ENCODE measurements at regions not wholly inside any gene's neighbourhood (a gene's known extent, or its start where the extent isn't known, plus 50 kb on each side); places are given as distances from the start of the nearest gene placed in this dataset.
"Not testable (repeated sequence)": the region's sequence is repeated elsewhere in the genome, so short reads cannot be mapped to it uniquely, and the experiment has no call there.

DNA sequence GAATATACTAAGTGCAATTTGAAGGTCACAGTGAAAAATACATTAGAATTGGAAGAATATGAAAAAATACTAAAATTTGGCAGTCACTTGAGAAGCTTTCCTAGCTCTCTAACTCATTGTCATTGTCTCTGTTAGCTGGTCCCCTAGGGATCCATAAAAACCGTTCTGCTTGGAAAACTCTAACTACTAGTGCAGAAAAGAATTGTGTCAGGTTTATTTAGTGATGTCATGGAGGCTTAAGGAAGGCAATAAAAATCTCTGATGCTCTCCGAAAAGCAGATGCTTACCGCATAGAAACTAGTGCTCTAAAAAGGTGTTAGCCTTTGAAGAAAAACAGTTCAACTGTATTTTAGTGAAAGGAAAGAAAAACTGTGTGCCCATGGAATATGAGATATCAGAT is 150.1 kb upstream of the DLGAP1 start:
- DNase-seq: no peak

DNA sequence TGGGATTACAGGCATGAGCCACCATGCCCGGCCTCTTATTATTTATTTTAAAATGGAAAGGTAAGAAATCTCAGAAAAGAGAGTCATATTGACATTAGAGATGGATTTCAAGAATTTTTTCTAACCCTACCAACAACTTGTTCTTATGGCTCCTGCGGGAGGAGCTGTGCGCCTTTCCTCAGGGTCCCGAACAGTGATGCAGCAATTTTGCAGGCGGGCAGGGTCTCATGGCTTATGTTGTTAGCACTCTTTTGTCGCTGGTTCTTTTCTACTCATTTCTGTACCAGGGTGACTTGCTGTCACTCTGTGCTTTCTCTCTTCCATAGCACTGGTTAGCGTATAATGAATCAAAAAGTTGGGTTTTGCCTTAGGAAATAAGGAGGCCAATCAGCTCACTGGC is 148.8 kb upstream of the DLGAP1 start:
- DNase-seq: no peak

DNA sequence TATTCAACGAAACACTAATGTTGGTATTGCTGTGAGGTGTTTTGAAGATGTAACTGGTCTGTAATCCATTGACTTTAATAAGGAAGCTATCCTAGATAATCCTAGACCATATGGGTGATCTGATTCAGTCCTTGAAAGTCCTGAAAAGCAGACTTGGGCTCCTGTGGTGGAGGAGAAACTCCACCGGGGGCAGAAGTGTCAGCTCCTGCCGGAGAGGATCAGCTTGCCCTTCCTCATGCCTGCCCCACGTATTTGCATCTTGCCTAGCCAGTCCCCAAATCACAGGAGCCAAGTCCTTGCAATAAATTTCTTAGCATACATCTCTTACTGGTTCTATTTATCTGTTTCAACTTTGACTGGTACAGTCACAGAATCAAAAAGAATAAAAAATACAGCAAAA is 144.2 kb upstream of the DLGAP1 start:
- no peak for DNase-seq

DNA sequence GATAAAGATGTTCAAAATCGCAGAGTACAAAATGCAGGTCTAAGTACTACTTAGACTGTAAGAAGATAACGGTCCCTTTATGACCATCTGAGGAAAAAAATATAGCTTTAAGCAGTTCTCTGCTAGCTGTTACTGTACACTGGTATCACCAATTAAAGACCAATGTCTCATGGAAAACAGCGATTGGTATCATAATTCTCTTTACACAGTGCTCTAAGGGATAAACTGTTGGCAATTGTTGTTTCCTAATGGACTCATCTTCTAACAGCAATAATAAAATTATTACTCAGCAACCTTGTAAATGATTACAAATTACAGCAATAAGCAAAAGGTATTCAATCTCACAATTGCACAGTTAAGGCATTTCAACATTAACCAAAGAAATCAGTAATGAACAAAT is 142.2 kb upstream of the DLGAP1 start:
- DNase-seq: no peak

DNA sequence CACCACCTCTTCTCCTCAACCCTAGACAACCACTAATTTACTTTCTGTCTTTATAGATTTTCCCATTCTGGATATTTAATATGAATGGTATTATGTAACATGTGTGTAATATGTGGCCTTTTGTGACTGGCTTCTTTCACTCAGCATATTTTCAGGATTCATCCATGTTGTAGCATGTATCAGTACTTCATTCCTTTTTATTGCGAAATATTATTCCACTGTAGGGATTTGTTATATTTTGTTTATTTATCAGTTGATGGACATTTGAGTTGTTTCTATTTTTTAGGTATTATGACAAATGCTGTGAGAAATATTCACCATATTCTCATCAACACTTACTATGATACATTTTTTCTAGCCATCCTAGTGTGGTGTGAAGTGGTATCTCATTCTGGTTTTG is 138.8 kb upstream of the DLGAP1 start:
- no peak for DNase-seq

DNA sequence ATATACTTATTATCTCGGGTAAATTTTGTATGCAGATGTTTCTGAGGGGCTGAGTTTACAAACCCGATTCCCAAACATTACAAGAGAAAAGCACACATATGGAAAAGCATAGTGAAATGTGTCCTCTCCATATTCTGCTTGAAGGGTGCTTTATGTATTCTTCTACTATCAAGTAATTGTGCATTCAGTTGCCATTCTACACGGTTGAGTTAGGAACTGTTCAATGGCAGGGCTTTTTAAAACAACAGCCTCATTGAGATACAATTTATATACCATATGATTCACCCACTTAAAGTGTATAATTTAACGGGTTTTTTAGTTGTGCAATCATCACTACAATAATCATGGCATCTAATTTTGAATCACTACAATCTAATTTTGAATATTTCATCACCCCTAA is 138.4 kb upstream of the DLGAP1 start:
- no peak for DNase-seq

DNA sequence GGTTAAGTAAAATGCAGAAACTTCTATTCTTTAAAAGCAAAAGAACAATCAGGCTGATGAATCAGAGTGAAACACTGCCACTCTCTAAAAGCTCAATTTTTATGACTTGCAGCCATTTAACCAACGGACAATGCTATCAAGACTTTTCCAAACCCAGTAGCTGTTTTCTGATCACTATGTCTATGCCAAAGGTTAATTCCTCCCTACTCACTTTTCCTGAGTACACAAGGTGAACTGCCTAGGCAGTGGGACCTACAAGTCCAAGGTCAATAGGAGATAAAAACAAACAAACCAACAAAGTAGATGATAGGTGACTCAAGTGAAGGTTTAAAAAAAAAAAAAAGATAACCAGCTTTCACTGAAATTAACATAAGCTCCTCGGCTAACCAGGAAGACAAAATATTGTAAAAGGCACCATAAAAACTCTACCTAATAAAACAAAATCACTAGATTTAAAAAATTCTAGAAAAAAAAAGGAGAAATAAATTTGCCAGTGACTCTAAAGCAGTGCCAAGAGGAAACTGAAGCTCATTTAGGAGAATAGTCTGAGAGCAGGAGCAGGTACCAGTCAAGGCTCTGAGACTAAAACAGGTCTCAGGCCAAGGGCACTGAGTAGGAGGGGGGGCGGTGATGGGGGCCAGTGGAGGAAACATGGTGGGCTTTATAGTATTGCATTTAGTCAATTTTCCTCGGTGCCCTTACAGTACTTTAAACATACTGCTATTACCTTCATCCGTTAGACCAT is 134.1 kb upstream of the DLGAP1 start:
- DNase-seq: no peak

DNA sequence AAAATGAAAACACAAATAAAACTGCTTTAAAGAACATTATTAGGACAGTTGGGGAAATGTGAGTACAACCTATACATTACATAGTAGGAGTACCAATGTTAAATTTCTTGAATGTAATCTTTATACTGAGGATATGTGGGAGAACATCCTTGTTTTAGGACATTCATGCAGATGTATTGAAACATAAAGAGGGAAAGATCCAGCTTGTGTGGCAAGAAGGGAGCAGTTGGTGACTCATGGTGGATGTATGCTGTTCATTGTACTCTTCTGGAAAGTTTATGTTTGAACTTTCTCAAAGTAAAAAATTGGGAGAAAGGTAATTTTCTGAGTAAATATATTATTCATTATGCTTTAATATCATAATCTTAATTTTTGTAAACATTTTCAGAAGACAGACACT is 132.1 kb upstream of the DLGAP1 start:
- no peak for DNase-seq

DNA sequence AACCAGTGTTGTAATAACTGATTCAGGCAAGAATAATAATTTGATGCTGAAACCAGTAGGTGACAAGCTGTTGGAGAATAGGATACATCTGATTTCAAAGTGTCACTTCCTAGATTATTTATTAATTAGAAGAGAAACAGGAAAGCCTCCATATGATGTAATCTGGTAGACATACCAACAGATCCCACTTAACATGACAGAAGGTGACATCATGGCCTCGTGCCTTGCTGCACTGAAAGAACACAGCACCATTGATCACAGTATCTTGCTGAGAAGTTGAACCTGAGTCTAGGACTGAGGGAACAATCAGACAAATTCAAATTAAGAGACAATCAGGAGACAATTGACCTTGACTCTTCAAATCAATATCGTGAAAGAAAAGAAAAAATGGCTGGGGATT is 131.6 kb upstream of the DLGAP1 start:
- DNase-seq: no peak

DNA sequence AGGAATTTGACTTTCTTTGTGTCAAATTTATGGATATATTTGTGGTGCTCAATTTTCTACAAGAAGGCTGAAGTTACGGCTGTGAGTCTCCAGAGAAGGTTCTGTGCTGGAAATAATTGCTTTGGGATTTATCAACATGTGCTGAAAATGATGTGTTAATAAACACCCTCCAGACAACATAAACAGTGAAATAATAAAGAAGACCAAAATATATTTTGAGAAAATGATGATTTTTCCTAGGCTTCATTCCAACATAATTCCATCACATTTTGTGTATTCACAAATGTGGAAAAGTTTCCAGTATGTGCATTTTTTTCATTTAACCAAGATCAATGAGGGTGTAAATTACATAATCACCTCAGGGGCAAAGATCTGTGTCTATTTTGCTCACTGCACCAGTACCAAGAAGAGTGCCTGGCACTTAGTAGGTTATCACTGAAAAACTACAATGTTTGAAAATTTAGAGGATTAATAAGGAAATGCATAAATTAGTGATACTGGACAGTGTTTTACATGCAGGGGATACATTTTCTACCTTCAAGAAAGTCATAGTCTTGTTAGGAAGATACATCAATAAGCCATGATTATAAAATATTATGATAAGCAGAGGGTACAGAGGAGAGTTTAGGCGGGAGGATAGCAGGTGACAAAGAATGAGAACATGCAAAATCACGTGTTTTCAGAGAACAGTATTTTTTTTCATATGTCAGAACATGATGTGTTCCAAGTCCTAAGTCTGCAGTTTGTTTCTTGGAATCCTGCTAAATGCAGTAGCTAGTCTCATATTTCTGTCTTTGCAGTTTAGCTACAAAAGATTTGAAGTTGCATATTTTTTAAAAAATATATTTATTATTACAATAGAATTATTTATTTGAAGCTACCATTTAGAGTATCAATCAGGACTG is 127.6 kb upstream of the DLGAP1 start:
- DNase-seq: no peak

DNA sequence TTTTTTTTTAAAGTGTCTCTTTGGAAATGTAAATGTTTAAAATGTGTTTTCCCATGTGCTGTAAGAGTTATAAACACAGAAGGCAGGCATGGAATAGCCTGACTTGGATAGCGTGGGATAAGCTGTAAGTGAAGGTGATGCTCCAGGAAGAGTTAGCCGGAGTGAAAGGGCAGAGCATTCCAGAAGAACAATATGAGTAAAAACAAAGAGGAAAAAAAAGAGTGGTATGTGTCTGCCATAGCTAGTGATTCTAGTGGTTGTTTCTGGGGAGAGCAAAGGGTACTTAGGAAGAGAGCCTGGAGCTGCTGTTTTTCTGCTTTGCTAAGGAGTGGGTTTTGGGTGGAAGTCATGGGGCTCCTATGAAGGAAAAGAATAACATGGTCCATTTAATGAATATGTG is 126.9 kb upstream of the DLGAP1 start:
- DNase-seq: no peak

DNA sequence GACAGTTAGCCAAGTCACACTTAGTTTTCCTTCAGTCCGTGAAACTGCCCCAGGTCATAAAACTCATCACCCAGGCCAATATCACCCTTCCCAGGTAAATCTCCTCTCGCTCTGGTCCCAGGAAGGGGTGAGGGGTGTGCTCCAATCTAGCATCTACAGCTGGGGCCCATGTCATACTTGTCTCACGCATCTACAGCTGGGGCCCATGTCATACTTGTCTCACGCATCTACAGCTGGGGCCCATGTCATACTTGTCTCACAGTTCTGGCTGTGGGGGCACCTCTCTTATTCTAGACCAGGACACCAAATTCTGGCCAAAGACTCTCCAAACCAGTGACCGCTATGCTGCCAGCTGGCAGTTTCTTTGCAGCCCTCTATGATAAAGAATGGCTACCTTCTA is 123.3 kb upstream of the DLGAP1 start:
- no peak for DNase-seq

DNA sequence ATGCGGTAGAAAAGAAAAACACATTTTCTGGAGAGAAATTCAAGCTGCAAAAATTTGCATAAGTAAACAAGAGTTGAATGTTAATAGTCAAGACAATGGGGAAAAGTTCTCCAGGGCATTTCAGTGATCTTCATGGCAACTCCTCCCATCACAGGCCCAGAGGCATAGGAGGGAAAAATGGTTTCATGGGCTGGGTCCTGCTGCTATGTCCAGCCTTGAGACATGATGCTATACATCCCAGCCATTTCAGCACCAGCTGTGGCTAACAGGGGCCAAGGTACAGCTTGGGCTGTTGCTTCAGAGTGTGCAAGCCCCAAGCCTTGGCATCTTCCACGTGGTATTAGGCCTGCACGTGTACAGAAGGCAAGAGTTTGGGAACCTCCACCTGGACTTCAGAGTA is 118.6 kb upstream of the DLGAP1 start:
- DNase-seq: no peak

DNA sequence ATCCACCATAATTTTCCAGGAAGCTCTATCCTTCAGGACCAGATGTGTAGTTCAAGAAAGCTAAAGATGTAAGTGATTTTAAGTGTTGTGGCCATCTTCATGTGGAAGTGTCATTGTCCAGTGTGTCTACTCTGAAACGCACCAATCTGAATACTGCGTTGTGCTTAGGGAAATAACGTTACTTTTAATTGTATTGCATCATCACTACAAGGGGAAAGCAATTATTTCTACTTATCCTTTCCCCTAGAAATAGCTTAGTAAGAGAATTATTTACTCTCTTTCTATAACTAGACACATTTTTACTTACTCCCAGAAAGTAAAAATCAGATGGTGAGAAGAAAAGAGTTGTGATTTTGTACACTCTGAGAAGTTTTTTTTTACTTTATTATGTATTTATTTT is 102.4 kb upstream of the DLGAP1 start:
- no peak for DNase-seq

DNA sequence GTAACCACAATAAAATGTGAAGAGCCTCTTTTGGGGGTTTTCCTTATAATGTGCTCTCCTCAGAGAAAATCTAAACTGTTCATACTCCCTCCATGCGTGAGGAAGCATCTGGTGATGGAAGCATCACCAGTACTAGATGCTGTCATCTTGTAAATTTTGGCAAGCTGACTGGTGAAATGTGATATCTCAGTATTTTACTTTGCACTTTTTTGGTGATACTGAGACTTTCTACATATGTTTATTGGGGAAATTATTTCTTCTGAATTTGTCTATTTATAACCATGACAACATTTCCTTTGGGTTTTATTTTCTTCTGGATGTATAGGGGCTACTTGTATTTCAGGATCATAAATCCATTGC is 95.9 kb upstream of the DLGAP1 start:
- DNase-seq: no peak

DNA sequence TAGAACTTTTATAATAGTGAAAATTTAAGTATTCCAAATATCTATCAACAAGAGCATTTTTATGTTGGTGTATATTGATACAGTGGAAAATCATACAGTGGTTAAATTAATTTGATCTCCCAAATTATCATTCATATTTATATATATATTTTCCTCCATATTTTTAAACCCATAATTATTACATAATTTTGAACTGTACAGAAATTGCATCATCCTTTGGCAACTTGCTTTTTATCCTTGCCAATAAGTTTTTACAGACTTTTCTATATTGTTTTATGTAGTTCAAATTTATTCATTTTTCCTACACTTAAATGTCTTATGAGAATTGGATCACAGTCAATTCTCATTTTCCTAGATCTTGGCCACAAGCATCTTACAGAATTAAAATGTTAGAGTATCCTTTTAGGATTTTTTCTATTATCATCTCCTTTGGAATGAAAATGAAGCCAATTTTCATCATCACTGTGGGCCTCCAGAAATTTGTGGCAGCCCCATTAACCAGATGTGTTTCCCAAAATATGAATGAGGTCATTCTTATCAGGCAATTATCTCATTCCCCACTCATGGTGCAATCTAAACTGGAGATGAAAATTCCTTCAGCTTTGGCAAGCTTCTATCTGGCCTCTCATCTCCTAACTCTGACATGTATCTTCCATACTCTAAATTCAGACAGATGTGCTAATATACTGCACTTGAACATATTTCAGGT is 94.2 kb upstream of the DLGAP1 start:
- no peak for DNase-seq

DNA sequence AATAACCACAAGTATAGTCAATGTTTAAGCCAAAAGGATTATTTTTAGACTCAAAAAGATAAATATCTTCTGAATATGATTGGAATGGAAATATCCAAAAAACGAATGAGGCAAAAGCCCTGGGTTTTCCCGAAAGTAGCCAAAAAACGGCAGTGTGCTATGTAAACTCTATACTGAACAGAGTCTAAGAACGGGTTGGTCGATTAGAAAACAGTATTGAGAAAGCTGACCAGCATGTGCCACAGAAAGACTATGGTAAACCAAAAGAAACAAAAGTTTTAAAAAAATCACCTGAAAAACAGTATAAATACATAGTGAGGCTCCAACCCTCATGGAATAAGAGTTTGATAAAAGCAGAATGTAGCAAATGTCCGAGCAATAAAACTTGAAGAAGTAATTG is 92.0 kb upstream of the DLGAP1 start:
- no peak for DNase-seq

DNA sequence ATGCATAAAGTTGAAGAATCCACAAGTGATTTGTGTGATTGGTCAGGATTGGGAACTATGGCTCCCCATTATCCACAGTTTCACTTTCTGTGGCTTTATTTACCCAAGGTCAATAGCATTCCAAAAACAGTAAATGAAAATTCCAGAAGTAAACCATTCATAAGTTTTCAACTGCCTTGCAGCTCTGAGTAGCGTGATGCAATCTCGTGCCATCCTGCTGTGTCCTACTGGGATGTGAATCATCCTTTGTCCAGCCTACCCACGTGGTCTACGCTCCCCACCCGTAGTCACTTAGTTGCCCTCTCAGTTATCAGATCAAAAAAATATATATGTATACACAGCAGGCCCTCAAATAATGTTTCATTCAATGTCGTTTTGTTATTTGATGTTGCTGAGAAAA is 89.0 kb upstream of the DLGAP1 start:
- DNase-seq: no peak

DNA sequence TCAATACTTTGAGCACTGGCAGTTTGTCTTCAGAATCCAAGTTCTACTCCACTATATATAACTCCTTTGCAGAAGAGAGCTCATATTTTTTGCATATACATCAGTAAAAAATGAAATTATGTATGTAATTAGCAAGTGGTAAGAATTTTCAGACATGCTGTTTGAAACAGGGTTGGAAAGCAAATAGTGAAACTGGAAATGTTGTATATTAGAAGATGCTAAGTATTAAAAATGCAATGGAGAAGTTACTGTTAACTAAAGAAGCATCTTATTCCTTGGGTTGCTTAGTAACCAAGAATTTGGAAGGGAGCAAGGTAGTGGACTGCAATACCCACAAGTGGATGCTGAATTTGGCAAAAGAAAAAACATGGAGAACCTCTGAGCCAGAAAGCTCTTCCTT is 88.6 kb upstream of the DLGAP1 start:
- no peak for DNase-seq

DNA sequence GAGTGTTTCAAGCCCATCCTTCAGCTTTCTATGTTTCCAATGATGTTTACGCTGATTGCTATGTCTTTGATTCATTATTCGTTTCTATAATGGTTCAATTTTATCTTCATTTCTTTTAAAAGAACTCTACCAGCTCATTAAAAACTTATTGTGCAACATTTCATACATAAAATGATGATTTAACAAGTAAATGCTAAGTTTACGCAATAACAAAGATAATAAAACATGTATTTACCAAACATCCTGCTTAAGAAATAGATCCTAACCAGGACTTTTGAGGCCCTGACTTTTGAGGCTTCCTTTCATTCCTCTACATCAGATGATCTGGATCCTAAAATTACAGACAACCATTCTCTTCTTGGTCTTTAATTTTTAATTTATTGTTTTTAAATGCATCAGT is 86.5 kb upstream of the DLGAP1 start:
- no peak for DNase-seq

DNA sequence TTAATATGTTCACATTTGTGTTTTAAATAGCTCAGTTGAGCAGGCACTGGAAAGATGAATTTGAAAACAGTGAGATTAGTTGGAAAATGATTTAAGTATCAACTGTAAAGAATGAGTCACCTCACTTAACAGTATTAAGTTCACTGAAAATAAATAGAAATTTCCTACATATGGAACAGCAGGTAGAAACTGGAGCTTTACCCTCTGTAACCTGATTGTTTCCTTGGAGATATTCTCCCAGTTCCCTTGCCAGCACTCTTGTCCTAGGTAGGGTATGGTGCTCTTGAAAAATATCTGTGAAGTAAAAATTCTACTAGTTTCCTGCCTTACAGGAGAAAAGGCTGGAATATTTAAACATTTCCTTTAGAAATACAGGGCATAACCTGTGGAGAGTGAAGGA is 81.3 kb upstream of the DLGAP1 start:
- DNase-seq: no peak

DNA sequence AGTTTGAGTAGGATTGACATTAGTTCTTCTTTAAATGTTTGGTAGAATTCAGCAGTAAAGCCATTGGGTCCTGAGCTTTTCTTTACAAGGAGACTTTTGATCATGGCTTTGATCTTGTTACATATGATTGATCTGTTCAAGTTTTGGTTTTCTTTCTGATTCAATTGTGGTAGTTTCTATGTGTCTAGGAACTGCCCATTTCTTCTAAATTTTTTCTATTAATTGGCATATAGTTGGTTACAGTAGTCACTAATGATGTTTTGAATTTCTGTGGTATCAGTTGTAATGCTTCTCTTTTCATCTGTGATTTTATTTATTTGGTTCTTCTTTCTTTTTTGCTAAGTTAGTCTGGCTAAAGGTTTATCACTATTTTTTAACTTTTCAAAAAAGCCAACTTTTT is 73.3 kb upstream of the DLGAP1 start:
- DNase-seq: no peak

DNA sequence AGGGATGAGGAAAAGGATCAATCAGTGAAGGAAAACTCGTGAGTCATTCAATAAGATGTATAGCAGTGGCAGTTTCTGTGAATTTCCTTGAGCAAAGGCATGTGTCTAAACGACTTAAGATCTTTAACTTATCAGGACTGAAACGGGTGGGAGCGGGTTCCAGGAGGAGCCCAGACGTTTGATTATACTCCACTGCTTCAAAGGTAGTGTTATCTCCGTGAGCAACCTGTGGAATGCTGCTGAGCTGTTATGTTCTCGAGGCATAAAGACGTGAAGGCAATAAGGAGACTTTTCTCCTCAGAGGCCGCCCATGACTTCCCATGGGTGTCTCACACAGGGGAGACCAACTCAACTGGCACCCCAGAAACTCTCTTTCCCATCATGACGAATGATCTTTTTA is 72.7 kb upstream of the DLGAP1 start:
- not testable (repeated sequence) for DNase-seq

DNA sequence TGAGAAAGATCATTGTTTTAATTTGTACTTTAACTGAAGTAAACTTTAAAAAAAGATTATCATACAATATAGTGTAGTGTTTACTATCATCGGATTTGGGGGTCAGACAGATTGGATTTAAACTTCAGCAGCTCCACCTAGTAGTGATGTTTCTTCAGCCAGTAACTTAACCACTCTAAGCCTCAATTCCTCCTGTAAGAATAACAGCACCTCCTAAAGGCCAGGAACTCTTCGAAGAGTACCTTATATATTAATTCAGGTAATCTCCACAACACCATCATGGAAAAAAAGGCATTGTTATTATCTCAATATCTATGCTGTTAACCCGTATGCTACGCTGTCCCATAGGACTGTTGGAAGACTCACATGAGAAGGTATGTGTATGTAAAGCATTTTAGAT is 69.0 kb upstream of the DLGAP1 start:
- no peak for DNase-seq
